ENCODE measurements at regions not wholly inside any gene's neighbourhood (a gene's known extent, or its start where the extent isn't known, plus 50 kb on each side); places are given as distances from the start of the nearest gene placed in this dataset.

GRCh38 chr3:132978464-132978863 is 59.7 kb upstream of the TMEM108 start:
- DNase-seq, result no peak
- H3K4me3 ChIP-seq, result no peak overlapping the region
- H3K27me3 ChIP-seq, result no peaks in the 10 kb centered on the region
- no peaks in the 10 kb centered on the region for H3K4me1 ChIP-seq
- no peaks in the 10 kb centered on the region for H3K9me3 ChIP-seq
- no peak overlapping the region for H3K27ac ChIP-seq
- no peaks in the 10 kb centered on the region for H3K36me3 ChIP-seq
- TF ChIP-seq POLR2A (IDR thresholded peaks at IDR 0.05), result no peak
- TF ChIP-seq CTCF (IDR thresholded peaks at IDR 0.05), result no peak

GRCh38 chr3:132974097-132974496 is 64.1 kb upstream of the TMEM108 start:
- Histone ChIP-seq H3K36me3 (no peaks in the 10 kb centered on the region), H3K4me3 (no peak overlapping the region), H3K9me3 (no peaks in the 10 kb centered on the region), H3K27ac (no peak overlapping the region), H3K4me1 (no peaks in the 10 kb centered on the region), H3K27me3 (no peaks in the 10 kb centered on the region)
- TF ChIP-seq CTCF (IDR thresholded peaks at IDR 0.05), result no peak
- no peak for DNase-seq

GRCh38 chr3:132973441-132973840 is 64.8 kb upstream of the TMEM108 start:
- no peak for TF ChIP-seq CTCF (IDR thresholded peaks at IDR 0.05)
- Histone ChIP-seq H3K36me3 (no peaks in the 10 kb centered on the region), H3K9me3 (no peaks in the 10 kb centered on the region), H3K4me3 (no peak overlapping the region), H3K27ac (no peak overlapping the region), H3K4me1 (no peaks in the 10 kb centered on the region), H3K27me3 (no peaks in the 10 kb centered on the region)
- DNase-seq, result no peak

- Histone ChIP-seq H3K36me3 (no peaks in the 10 kb centered on the region), H3K27ac (no peak overlapping the region), H3K9me3 (no peaks in the 10 kb centered on the region), H3K27me3 (no peaks in the 10 kb centered on the region), H3K4me3 (no peak overlapping the region), H3K4me1 (no peaks in the 10 kb centered on the region)
- no peak for DNase-seq
- TF ChIP-seq POLR2A (IDR thresholded peaks at IDR 0.05) (no peak), CTCF (IDR thresholded peaks at IDR 0.05) (no peak)
These were observed 65.9 kb upstream of the TMEM108 start for GRCh38 chr3:132972333-132972732.

GRCh38 chr3:132966374-132966773 is 71.8 kb upstream of the TMEM108 start:
- H3K4me1 ChIP-seq, result no peaks in the 10 kb centered on the region
- H3K27ac ChIP-seq, result no peak overlapping the region
- no peaks in the 10 kb centered on the region for H3K27me3 ChIP-seq
- TF ChIP-seq POLR2A (IDR thresholded peaks at IDR 0.05) (no peak), CTCF (IDR thresholded peaks at IDR 0.05) (no peak)
- DNase-seq, result no peak
- no peak overlapping the region for H3K4me3 ChIP-seq
- H3K36me3 ChIP-seq, result no peaks in the 10 kb centered on the region
- H3K9me3 ChIP-seq, result no peaks in the 10 kb centered on the region

GRCh38 chr3:132964266-132964665 is 73.9 kb upstream of the TMEM108 start:
- no peaks in the 10 kb centered on the region for H3K9me3 ChIP-seq
- H3K27me3 ChIP-seq, result no peaks in the 10 kb centered on the region
- H3K4me1 ChIP-seq, result no peaks in the 10 kb centered on the region
- H3K4me3 ChIP-seq, result no peak overlapping the region
- DNase-seq, result no peak
- H3K27ac ChIP-seq, result no peak overlapping the region
- no peaks in the 10 kb centered on the region for H3K36me3 ChIP-seq
- TF ChIP-seq CTCF (IDR thresholded peaks at IDR 0.05), result no peak
- no peak for TF ChIP-seq POLR2A (IDR thresholded peaks at IDR 0.05)
